HepG2 (cell line): ENCODE measurements at regions not wholly inside any gene's neighbourhood (a gene's known extent, or its start where the extent isn't known, plus 50 kb on each side); places are given as distances from the start of the nearest gene placed in this dataset.

Experiments used
- ATAC-seq: fragments of 200-7000 bp; cut with Tn5 transposase; 3 replicates; pipeline ENCODE4 v1.9.1; 2020; ENCODE audit warnings: mild to moderate bottlenecking, moderate library complexity
- BruUV-seq: library from RNA; stranded (reverse); fragments of 400-500 nt; replicated peaks from 2 replicates; lab custom pipeline; 2021; lab: Mats Ljungman, UMichigan
- CTCF ChIA-PET: fragments of 300-600 bp; formaldehyde crosslinking; extraction: SDS; loops from one replicate; lab custom pipeline; 2021; ENCODE audit warnings: low total read pairs, inconsistent platforms, low intra/inter-chr PET ratio; lab: Yijun Ruan, JAX
- POLR2A ChIA-PET: fragments of 350-600 bp; sonication (Branson Sonifier 250); formaldehyde crosslinking; loops from one replicate; lab custom pipeline; 2020; ENCODE audit warnings: antibody characterized with exemption, inconsistent platforms; lab: Yijun Ruan, JAX
- DNase-seq: peaks from one replicate; pipeline ENCODE4 v3.0.0-alpha.2; 2015; ENCODE audit warnings: low spot score
- FAIRE-seq: peaks from 3 replicates; lab custom pipeline; 2011; peaks lifted over from hg19 to GRCh38; lab: Jason Lieb, UNC
- H2AFZ ChIP-seq: one replicate; pipeline ENCODE4 v1.6.1; 2011; ENCODE audit warnings: low read length, inconsistent platforms
- H3K27ac ChIP-seq: fragments of 300-600 bp; 3 replicates; pipeline ENCODE4 v1.8.0; 2011; ENCODE audit warnings: mixed run types, mild to moderate bottlenecking, mixed read lengths, low read length, inconsistent platforms; ENCODE audit not compliant: insufficient read depth; ENCODE audit errors: extremely low read length
- H3K27me3 ChIP-seq, 2 experiments: fragments of 200-600 bp in 1 of 2; 2 replicates in 1 of 2; 3 replicates in 1 of 2; pipeline versions ENCODE4 v1.6.0 to v1.8.0; 2011; ENCODE audit warnings: low read length in 2 of 2, mild to moderate bottlenecking in 2 of 2, moderate library complexity in 2 of 2, inconsistent platforms in 1 of 2; ENCODE audit not compliant: insufficient read depth in 2 of 2, control insufficient read depth in 1 of 2
- H3K36me3 ChIP-seq, 2 experiments: fragments of 200-600 bp in 1 of 2; replicated peaks in 1 of 2; 2 replicates in 1 of 2; 3 replicates in 1 of 2; pipeline versions ENCODE4 v1.5.1 to v1.8.0; 2011; ENCODE audit warnings: low read length in 2 of 2, inconsistent platforms in 1 of 2; ENCODE audit not compliant: insufficient read depth in 2 of 2, control insufficient read depth in 1 of 2
- H3K4me1 ChIP-seq: 2 replicates; pipeline ENCODE4 v1.5.1; 2012; ENCODE audit warnings: low read length, inconsistent platforms; ENCODE audit not compliant: insufficient read depth
- H3K4me2 ChIP-seq: 2 replicates; pipeline ENCODE4 v1.6.0; 2011; ENCODE audit warnings: low read depth, low read length, inconsistent platforms
- H3K4me3 ChIP-seq, 3 experiments: fragments of 200-600 bp in 1 of 3; sonication (generic), shearing (Covaris generic) in 1 of 3; replicated peaks in 1 of 3; 2 replicates each; pipeline ENCODE4 v1.5.1; 2011 to 2016; ENCODE audit warnings: low read length in 3 of 3, inconsistent platforms in 2 of 3, low read depth in 2 of 3, mild to moderate bottlenecking in 2 of 3, control low read depth in 1 of 3, mixed read lengths in 1 of 3; ENCODE audit not compliant: insufficient read depth in 1 of 3
- H3K79me2 ChIP-seq: one replicate; pipeline ENCODE4 v1.6.1; 2011; ENCODE audit warnings: low read length, inconsistent platforms; ENCODE audit not compliant: insufficient read depth
- H3K9ac ChIP-seq: 2 replicates; pipeline ENCODE4 v1.6.0; 2011; ENCODE audit warnings: mild to moderate bottlenecking, low read depth, low read length, inconsistent platforms; ENCODE audit not compliant: insufficient read depth
- H3K9me3 ChIP-seq: 2 replicates; pipeline ENCODE4 v1.5.1; 2012; ENCODE audit warnings: mild to moderate bottlenecking, low read length
- H4K20me1 ChIP-seq: 2 replicates; pipeline ENCODE4 v1.6.0; 2011; ENCODE audit warnings: inconsistent platforms, mild to moderate bottlenecking, low read length, moderate library complexity; ENCODE audit not compliant: insufficient read depth
- ATAD3A ChIP-seq: sonication (generic); formaldehyde crosslinking; IDR thresholded peaks from 2 replicates; pipeline ENCODE4 v1.4.0; 2020; ENCODE audit warnings: missing genetic modification reagents
- CHD2 ChIP-seq: IDR thresholded peaks from 2 replicates; pipeline ENCODE4 v1.6.1; 2011; ENCODE audit warnings: low read depth, low read length, improper control_type of control experiment
- DNMT1 ChIP-seq: sonication (generic); formaldehyde crosslinking; IDR thresholded peaks from 2 replicates; pipeline ENCODE4 v1.5.1; 2020; ENCODE audit warnings: mild to moderate bottlenecking, missing genetic modification reagents
- HES4 ChIP-seq: sonication (generic); formaldehyde crosslinking; IDR thresholded peaks from 2 replicates; pipeline ENCODE4 v1.9.0; 2021; ENCODE audit warnings: mild to moderate bottlenecking, missing genetic modification reagents, borderline replicate concordance
- JARID2 ChIP-seq: sonication (generic); formaldehyde crosslinking; IDR thresholded peaks from 2 replicates; pipeline ENCODE4 v1.8.1; 2023; ENCODE audit warnings: missing genetic modification reagents, inconsistent platforms; ENCODE audit not compliant: insufficient replicate concordance
- KDM5A ChIP-seq: fragments of 200-600 bp; sonication (generic); IDR thresholded peaks from 2 replicates; pipeline ENCODE4 v1.7.0; 2018; ENCODE audit warnings: antibody characterized with exemption, mild to moderate bottlenecking, low read length, borderline replicate concordance
- NR3C1 ChIP-seq: sonication (generic); formaldehyde crosslinking; IDR thresholded peaks from 2 replicates; pipeline ENCODE4 v1.4.0; 2020; ENCODE audit warnings: missing genetic modification reagents
- PITX1 ChIP-seq: sonication (generic); formaldehyde crosslinking; IDR thresholded peaks from 2 replicates; pipeline ENCODE4 v1.5.1; 2020; ENCODE audit warnings: mild to moderate bottlenecking, missing genetic modification reagents
- ZBTB8A ChIP-seq: sonication (generic); formaldehyde crosslinking; IDR thresholded peaks from 2 replicates; pipeline ENCODE4 v1.4.0; 2020; ENCODE audit warnings: mild to moderate bottlenecking, low read depth, missing genetic modification reagents, borderline replicate concordance
- ZFP62 ChIP-seq: sonication (generic); formaldehyde crosslinking; IDR thresholded peaks from 2 replicates; pipeline ENCODE4 v1.4.0; 2020; ENCODE audit warnings: missing genetic modification reagents
- ZKSCAN8 ChIP-seq: IDR thresholded peaks from 2 replicates; pipeline ENCODE4 v1.6.1; 2016; ENCODE audit warnings: borderline replicate concordance, missing genetic modification reagents, missing compliant biosample characterization
- ZNF337 ChIP-seq: sonication (generic); formaldehyde crosslinking; IDR thresholded peaks from 2 replicates; pipeline ENCODE4 v1.5.1; 2020; ENCODE audit warnings: missing genetic modification reagents, low read depth, mild to moderate bottlenecking, borderline replicate concordance
- ZNF44 ChIP-seq: sonication (generic); formaldehyde crosslinking; IDR thresholded peaks from 2 replicates; pipeline ENCODE4 v1.5.1; 2020; ENCODE audit warnings: mild to moderate bottlenecking, missing genetic modification reagents
- ZNF451 ChIP-seq: sonication (generic); formaldehyde crosslinking; IDR thresholded peaks from 2 replicates; pipeline ENCODE4 v1.5.0; 2020; ENCODE audit warnings: mild to moderate bottlenecking, missing genetic modification reagents
- ZNF616 ChIP-seq: sonication (generic); formaldehyde crosslinking; IDR thresholded peaks from 2 replicates; pipeline ENCODE4 v1.5.0; 2020; ENCODE audit warnings: low read depth, mild to moderate bottlenecking, missing genetic modification reagents
- WGBS: methylation state at CpG from one replicate; pipeline ENCODE4 v1.1.6; 2017; ENCODE audit warnings: low lambda C conversion rate; 5-methylcytosine and 5-hydroxymethylcytosine counted together
- in situ Hi-C: cut with HindIII; loops from 2 replicates; pipeline ENCODE4 v1.10.0; 2017; ENCODE audit warnings: low pct_unique_long_range_greater_than_20kb; ENCODE audit not compliant: extremely low pct_ligation_motif_present
- intact Hi-C: fragments of 100-400 bp; cut with micrococcal nuclease; formaldehyde crosslinking; loops from one replicate; pipeline ENCODE4 v1.10.0; 2022; ENCODE audit not compliant: unreplicated experiment

- TF ChIP-seq CHD2: no peak
- no peak for TF ChIP-seq HES4
- TF ChIP-seq ZNF44 (CRISPR knock-in tag): no peak
- TF ChIP-seq, all 625 proteins: peak for 0
These were observed 127.9 kb downstream of the PXDC1 start (continued) for GRCh38 chr6:3623451-3624249.

- H3K27ac ChIP-seq: no peak overlapping the region
- ChIA-PET POLR2A (no interaction called here), CTCF (no interaction called here)
- in situ Hi-C loops: no loop called here
- no TSS peak for BruUV-seq
- intact Hi-C loops: no loop called here
- H3K4me2 ChIP-seq: no peak overlapping the region
- no peaks in the 10 kb centered on the region for H3K36me3 ChIP-seq
- ATAC-seq (no peak), FAIRE-seq (no peak), DNase-seq (no peak)
- H3K9me3 ChIP-seq: no peaks in the 10 kb centered on the region
- H3K4me3 ChIP-seq: no peak overlapping the region
- no peak overlapping the region for H2AFZ ChIP-seq
- TF ChIP-seq NR3C1 (CRISPR knock-in tag) (no peak), ZNF337 (CRISPR knock-in tag) (no peak), ATAD3A (CRISPR knock-in tag) (no peak), ZKSCAN8 (CRISPR knock-in tag) (no peak), PITX1 (CRISPR knock-in tag) (no peak), DNMT1 (CRISPR knock-in tag) (no peak), ZFP62 (no peak), KDM5A (no peak), JARID2 (no peak), ZNF451 (CRISPR knock-in tag) (no peak), ZBTB8A (CRISPR knock-in tag) (no peak), ZNF616 (CRISPR knock-in tag) (no peak)
- H3K9ac ChIP-seq: no peak overlapping the region
- H4K20me1 ChIP-seq: no peaks in the 10 kb centered on the region; the same call in 1 of the 2 replicates
- 28% methylated on average over 5 of the region's 5 CpGs for WGBS
- H3K79me2 ChIP-seq: no peaks in the 10 kb centered on the region
- H3K27me3 ChIP-seq: peaks cover 4 to 71% of the 10 kb centered on the region in 2 experiments; a peak in 3 of 5 replicates
- H3K4me1 ChIP-seq: 0 out of 2 replicates have a peak, but pooled peaks cover 4% of the 10 kb centered on the region
These were observed 130.1 kb downstream of the PXDC1 start for GRCh38 chr6:3621411-3621810.
